ENCODE measurements at regions not wholly inside any gene's neighbourhood (a gene's known extent, or its start where the extent isn't known, plus 50 kb on each side); places are given as distances from the start of the nearest gene placed in this dataset.
"Not testable (repeated sequence)": the region's sequence is repeated elsewhere in the genome, so short reads cannot be mapped to it uniquely, and the experiment has no call there.

- H3K4me1 ChIP-seq: peaks cover 0 to 16% (median 8%) of the 10 kb centered on the region in 12 donors
- peak overlapping the region in 5 of 12 donors; percentile 15 to 45 (median 36) for H3K27ac ChIP-seq
- no peak for DNase-seq
- intact Hi-C loops (cut with DNase I): no loop called here
- H3K27me3 ChIP-seq: no peaks in the 10 kb centered on the region
- no peak overlapping the region for H3K4me3 ChIP-seq
- 35 to 40% (median 40%) methylated on average over 2 of the region's 2 CpGs for WGBS, 4 donors
- H3K9me3 ChIP-seq: no peaks in the 10 kb centered on the region
- ATAC-seq: peak in 2 of 4 donors; percentile 18 to 19
- TF ChIP-seq, protein P1, sequence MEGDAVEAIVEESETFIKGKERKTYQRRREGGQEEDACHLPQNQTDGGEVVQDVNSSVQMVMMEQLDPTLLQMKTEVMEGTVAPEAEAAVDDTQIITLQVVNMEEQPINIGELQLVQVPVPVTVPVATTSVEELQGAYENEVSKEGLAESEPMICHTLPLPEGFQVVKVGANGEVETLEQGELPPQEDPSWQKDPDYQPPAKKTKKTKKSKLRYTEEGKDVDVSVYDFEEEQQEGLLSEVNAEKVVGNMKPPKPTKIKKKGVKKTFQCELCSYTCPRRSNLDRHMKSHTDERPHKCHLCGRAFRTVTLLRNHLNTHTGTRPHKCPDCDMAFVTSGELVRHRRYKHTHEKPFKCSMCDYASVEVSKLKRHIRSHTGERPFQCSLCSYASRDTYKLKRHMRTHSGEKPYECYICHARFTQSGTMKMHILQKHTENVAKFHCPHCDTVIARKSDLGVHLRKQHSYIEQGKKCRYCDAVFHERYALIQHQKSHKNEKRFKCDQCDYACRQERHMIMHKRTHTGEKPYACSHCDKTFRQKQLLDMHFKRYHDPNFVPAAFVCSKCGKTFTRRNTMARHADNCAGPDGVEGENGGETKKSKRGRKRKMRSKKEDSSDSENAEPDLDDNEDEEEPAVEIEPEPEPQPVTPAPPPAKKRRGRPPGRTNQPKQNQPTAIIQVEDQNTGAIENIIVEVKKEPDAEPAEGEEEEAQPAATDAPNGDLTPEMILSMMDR (IDR thresholded peaks at IDR 0.05): no peak
- TF ChIP-seq POLR2A (IDR thresholded peaks at IDR 0.05): no peak
- H3K36me3 ChIP-seq: no peaks in the 10 kb centered on the region
Observed at GRCh38 chr14:83975435-83975834, 1554.5 kb upstream of the FLRT2 start.

DNA sequence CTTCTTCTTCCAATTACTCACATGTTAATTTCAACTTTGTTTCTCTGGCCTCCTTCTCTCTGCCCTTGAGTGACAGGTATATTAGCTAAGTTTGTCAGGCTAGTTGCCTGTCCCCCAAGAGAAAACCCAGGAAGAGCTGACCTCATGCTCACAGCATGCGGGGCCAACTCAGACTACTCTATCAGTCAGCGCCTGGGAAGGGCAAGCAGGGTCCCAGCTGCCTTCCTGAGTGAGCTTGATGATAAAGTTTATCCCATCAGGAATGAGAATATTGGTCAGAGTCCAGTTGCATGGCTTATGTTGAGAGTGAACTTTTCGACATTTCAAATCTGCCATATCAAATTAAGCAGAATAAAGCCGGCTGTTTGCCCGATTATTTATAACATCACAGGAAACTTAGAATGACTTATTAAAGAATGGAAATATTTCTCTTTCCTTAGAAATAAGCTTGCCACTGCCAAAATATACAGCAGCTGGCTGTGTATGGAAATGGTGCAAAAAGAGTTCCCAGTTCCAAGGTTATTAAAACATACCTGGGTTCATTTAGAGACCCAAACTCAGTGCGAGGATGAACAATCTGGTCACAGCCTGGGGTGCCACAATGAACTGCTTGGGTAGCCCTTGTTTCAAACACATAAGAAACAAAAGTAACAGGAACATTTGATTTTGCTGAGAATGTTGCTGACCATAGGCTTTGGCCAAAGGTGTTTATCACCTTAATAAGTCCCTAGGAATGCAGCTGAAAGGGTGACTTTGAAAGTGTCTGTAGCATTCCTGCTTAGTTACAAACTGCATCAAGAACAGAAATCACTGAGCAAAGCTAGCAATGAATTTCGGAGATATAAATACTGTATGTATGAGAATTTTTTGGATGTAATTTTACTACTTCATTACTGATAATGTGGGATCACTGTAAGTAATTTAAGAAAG is 1553.8 kb upstream of the FLRT2 start:
- TF ChIP-seq, protein P1 (IDR thresholded peaks at IDR 0.05): no peak
- TF ChIP-seq POLR2A (IDR thresholded peaks at IDR 0.05): no peak
- DNase-seq: peak; percentile 47 to 78 (median 61)
- H3K36me3 ChIP-seq: no peaks in the 10 kb centered on the region
- peaks cover 0 to 16% (median 8%) of the 10 kb centered on the region in 12 donors for H3K4me1 ChIP-seq
- H3K4me3 ChIP-seq: no peak overlapping the region
- ATAC-seq: peak; percentile 55 to 96 (median 86)
- H3K9me3 ChIP-seq: no peaks in the 10 kb centered on the region
- H3K27me3 ChIP-seq: no peaks in the 10 kb centered on the region
- 11 to 21% (median 17%) methylated on average over 7 of the region's 7 CpGs for WGBS, 4 donors
- intact Hi-C loops (cut with DNase I): no loop called here
- H3K27ac ChIP-seq: peak overlapping the region in 5 of 12 donors; percentile 15 to 45 (median 36)

DNA sequence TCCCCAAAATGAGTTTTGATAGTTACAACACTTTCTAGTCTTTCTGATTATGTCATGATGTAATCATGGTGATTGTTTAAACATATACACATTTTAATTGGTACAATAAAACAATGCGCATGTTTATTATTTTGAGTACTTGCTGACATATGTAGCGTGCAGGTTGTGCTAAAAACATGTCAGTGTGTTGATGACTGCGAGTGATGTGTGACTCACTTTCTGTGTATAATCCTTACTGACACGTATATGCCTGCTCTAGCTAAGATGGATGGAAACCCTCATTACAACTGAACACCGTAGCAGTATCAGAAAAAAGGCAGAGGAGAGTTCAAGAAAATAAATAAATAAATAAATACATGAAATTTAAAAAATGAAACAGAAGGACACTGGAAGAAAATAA is 1552.4 kb upstream of the FLRT2 start:
- Histone ChIP-seq H3K4me3 (no peak overlapping the region), H3K27ac (no peak overlapping the region), H3K4me1 (peaks cover 0 to 16% (median 8%) of the 10 kb centered on the region in 12 donors), H3K27me3 (no peaks in the 10 kb centered on the region), H3K36me3 (no peaks in the 10 kb centered on the region), H3K9me3 (no peaks in the 10 kb centered on the region)
- DNase-seq (no peak), ATAC-seq (no peak)
- TF ChIP-seq, protein P1 (IDR thresholded peaks at IDR 0.05): no peak
- no peak for TF ChIP-seq POLR2A (IDR thresholded peaks at IDR 0.05)
- intact Hi-C loops (cut with DNase I): no loop called here
- 95 to 97% (median 96%) methylated on average over 5 of the region's 5 CpGs for WGBS, 4 donors

- H3K4me3 ChIP-seq; H3K4me1 ChIP-seq; intact Hi-C loops (cut with DNase I); H3K27me3 ChIP-seq; ATAC-seq; DNase-seq; H3K36me3 ChIP-seq; H3K27ac ChIP-seq; H3K9me3 ChIP-seq: not testable (repeated sequence)
- WGBS, 4 donors: 87 to 96% (median 91%) methylated on average over 3 of the region's 3 CpGs
Observed at GRCh38 chr14:83981676-83982258, 1548.2 kb upstream of the FLRT2 start.
